Ramos (cell line): ENCODE measurements at regions not wholly inside any gene's neighbourhood (a gene's known extent, or its start where the extent isn't known, plus 50 kb on each side); places are given as distances from the start of the nearest gene placed in this dataset.
"Not testable (repeated sequence)": the region's sequence is repeated elsewhere in the genome, so short reads cannot be mapped to it uniquely, and the experiment has no call there.

ENCODE experiments used
- in situ Hi-C: fragments of 300-500 bp; cut with MboI; formaldehyde crosslinking; loops from one replicate; pipeline ENCODE4 v1.14.3; 2022; ENCODE audit warnings: low sequenced_read_pairs; ENCODE audit not compliant: unreplicated experiment

DNA sequence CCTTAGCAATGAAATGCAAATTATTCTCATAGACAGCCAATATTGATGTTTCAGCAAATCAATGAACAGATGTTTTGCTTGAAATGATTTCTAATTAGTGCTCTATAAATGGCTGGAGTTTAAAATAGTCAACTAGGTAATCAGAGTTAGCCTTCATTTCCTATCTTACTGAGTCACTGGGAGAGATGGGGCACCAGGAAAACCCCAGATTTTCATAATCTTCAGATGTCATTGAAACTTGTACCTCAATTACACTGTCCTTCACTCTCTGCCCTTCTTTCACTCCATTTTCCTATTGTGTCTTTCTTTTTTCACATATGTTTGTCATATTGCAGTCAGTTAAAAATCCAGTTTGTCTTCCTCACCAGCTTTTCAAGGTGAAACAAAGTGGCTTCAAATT, 92.7 kb downstream of the C12orf75 start:
- in situ Hi-C loops: no loop called here

DNA sequence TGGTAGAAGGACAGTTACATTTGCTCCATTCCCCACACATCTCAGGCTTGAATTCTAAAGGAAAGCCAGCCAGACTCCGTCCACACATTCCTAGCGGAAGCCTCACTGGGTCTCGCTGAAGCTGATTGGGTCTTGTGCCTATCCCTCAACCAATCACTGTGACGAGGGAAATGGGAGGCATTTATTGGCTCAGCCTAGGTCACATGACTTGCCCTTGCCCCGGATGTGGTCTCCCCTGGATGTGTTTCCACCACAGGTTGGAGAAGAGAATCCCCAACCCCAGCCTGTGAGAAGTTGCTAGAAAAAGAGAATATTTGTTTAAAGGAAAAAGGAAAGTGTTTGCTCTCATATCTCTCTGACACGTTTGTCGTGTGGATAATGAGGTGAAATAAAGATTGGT, 93.4 kb downstream of the C12orf75 start:
- in situ Hi-C loops: no loop called here

DNA sequence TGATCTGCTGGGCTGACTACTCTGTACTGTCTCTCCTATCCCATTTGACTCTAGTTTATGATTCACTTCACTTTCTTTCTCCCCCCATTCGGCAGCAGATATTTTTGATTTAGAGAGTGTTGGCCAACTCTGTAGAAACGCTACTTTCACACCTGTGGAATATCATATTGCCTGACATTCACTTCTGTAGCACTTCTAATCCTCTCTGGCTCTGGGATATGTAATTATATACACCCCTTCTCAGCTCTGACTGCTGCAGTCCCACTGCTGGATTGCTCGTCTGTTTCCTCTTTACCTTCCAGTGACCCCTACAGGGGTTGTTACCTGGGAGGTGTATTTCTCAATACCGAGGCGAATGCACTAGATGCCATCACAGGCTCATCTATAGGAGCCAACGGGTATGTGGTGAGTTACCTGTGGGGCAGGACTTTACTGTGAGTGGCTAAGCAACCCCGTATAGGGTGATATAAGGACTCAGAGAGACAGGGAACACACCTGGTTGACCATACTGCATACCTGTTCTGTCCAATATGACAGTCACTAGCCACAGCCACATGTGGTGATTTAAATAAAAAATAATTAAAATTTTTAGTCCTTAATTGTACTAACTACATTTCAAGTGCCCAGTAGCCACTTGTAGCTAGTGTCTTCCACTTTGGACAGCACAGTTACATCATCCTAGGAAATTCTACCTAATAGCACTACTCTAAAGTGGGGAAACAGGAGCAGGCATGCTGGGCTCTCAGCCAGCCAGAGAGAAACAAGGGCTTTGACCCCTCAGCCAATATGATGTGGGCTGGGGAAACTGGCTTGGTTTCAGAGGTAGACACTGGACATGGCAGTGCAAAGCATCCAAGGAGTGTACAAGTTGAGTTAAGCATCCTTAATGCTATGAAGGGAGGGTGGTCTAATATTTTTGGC, 95.0 kb downstream of the C12orf75 start:
- in situ Hi-C loops: no loop called here

DNA sequence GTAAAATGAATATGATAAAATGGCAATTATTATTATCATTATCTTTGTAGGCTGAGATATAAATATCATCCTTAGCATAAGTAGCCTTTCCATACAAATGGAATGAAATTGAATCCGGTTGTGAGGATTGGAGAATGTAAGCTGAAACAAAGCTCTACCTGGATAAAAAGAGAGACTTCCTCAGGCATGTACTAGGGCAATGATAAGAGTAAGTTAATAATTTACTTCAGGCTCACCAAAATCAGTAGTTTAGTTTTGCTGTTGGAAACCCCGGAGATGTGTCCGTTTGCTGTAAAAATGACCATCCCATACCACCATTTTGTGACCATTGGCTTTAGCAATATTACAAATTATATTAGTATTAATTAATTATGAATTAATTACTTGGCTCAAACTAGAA, 96.3 kb downstream of the C12orf75 start:
- in situ Hi-C loops: no loop called here

DNA sequence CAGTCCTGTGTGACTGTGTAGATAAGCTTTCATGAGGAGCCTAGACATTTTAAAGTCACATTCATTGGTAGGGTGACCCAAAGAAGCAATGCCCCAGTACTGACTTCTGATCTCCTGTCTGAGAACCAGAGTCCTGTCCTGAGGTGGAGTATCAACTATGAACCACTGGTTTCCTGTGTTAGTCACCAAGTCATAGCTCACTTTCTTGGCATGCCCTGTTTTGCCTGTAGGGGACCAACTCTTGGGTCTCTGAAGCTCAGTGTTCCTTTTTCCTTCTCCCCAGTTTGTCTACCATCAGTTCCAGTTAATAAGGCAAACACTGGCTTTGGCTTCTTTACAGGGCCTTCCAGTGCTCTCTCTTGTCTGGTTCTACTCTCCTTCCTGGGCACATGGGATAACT, 97.4 kb downstream of the C12orf75 start:
- in situ Hi-C loops: no loop called here

DNA sequence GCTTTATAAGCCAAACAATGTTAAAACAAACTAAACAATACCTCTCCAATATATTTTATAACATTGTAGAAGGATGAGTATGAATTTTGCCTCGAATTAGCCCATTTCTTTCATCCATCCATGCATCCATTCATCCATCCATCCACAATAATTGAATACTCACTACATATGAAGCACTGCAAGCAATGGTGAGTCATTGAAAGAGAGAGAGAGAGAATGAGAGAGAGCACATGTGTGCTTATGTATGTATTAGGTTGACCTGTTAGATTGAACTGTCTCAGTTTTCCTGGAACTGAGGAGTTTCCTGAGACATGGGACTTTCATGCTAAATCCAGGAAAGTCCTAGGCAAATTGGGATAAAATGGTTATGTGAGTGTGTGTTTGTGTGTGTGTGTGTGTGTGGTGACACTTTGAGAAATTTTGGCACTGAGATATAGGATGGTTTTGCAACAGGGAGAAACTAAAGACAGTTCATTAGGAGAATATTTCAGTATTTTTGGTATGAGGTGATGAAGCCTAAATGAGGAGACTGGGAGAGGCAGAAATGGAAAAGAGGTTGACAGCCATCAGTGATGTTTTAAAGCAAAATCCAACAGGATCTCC, 98.4 kb downstream of the C12orf75 start:
- in situ Hi-C loops: no loop called here

DNA sequence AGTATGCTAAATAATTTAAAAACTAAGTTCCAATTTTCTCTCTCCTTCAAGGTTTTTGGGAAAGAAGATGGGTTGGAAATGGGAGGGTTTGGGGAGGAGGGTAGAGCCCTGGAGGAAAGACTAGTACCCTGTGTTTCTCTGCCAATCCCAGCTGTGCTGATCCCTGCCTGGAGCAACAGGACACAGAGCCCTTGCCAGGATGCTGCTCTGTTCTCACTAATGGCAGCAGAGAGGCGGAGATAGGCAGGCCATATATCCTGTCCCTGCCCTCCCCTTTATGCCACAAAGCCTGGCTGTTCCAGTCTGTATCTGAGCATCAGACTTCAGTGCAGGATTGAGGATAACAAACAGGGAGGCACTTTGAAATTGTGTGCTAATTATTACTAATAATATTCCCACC, 99.0 kb downstream of the C12orf75 start:
- in situ Hi-C loops: no loop called here

DNA sequence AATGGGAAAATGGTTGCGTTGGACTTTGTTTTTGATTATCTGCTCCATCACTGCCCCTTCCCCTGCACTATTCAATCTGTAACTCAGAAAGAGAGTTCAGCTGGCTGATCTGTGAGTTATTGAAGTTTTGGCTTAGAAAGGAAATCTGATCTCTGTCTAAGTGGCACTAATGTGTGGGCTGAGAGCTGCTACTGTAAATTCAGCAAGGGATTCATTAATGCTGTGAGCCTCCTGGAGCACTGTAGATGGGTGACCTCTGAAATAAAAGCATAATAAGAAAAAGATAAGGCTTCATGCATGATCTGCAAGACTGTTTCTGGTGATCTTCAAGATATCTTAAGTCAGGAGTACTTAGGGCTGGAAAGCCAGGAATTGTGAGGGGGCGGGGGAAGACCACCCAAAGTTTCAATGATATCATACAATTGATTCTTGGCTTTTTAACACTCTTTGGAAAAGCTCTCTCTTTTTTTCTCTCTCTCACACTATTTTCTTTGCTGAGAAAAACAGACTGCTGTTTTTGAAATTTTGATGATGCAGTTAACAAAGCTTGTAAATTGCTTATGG, 101.1 kb downstream of the C12orf75 start:
- in situ Hi-C loops: no loop called here

DNA sequence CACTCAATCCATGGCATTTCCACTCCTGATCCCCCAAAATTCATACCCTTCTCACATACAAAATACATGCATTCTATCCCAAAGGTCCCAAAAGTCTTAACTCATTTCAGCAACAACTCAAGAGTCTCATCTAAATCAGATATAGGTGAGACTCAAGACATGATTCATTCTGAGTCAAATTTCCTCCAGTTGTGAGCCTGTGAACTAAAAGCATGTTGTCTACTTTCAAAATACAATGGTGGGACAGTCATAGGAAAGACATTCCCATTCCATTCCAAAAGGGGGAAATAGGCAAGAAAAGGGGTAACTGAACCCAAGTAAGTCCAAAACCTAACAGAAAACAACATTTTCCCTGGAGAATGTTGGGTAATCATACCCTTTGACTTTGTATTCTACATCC, 103.3 kb downstream of the C12orf75 start:
- in situ Hi-C loops: no loop called here

DNA sequence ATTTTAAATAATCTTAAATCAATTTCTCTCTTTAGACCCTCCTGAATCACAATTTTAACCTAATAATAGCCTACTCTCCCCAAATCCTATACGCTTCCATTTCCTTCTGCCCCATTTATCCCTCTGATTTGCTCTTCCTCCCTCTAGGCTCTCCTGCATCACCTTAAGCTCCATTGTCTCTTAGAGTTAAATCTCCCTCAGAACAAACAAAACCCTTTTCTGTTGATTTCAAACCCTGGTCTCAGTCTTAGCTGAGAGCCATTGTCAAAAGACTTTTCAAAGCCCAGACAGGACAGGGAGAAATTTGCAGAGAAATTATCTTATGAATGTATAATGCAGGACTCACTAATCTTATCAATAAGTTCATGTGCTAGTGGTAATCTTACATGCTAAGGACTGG, 106.1 kb downstream of the C12orf75 start:
- in situ Hi-C loops: no loop called here

DNA sequence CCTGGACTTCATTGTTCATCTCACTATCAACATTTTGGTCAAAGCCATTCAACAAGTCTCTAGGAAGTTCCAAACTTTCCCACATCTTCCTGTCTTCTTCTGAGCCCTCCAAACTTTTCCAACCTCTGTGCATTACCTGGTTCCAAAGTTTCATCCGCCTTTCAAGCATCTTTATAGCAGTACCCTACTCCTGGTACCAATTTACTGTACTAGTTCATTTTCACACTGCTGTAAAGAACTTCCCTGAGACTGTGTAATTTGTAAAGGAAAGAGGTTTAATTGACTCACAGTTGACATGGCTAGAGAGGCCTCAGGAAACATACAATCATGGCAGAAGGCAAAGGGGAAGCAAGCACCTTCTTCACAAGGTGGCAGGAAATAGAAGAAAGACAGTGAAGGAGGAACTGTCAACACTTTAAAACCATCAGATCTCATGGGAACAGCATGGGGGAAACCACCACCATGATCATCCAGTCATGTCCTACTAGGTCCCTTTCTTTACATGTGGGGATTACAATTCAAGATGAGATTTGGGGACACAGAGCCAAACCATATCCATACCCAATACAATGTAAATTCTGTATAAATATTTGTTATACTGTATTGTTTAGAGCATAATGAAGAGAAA, 109.7 kb downstream of the C12orf75 start:
- in situ Hi-C loops: no loop called here

DNA sequence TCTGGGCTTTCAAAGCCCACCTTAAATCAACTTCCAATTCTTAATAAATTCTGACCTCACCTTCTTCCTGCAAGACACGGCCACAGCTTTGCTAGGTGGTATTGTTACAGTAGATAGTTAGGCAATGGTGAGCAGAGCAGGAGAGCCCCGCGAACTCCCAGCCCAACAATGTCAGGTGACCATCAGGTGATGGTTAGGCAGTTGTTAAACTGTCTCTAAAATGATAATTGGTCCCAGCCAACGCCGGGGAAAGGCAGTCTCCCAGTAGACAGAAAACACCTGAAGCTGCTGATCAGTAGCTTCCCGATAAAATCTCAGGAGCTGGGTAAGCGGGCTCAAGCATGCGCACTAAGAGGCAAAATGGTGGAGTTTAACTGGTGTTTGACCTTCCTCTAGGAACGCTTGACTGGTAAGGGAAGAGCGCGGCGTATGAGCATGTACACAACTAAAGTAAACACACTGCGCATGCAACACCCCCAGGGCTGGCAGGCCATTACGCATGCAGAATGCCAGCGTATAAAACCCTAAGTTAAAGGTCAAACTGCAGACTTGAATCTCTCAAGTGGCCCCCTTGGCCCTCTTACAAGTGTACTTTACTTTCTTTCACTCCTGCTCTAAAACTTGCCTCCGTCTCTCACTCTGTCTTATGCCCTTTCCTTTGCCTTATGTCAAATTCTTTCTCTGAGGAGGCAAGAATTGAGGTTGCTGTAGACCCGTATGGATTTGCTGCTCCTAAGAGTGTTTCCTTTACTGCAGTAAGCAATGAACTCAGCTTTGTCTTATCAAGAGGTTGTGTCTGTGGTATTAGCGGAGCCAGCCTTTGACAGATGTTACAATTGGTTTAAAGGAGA, 113.5 kb downstream of the C12orf75 start:
- in situ Hi-C loops: no loop called here

DNA sequence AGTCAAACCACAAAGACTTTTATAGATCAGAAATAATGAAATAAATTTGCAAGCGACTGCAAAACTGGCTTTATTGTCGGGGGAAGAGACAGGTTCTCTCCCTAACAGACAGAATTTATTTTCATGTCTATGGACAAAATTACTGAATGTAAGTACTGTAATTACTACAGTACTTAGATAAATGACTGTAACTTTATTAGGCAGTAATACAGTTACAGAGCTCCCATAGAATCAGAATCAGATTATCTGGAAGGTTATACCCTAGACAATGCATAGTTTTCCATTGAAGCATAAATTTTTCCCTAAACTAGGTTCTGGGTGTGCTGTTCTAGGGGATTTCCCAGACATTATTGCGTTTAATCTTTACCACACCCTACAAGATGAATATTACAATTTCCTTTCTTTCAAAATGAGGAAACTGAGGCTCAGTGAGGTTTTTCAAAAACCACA, 114.2 kb downstream of the C12orf75 start:
- in situ Hi-C loops: no loop called here

DNA sequence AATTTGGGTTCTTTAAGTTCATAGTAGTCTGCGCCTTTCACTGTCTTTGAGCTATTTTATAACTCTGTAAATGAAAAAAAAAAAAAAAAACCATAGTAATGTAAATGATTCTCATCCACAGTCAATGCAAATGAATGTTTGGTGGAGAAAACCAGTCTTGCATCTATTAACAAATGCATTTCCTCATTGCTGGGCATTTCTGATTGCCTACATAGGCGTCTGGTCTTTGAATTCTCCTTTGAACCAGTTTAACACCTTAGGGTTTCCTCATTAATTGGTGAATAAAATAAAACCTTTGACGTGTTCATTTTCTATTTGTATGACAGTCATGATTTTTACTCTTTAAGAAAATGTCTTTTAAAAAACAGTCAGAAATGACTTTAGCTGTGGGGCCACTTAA, 114.8 kb downstream of the C12orf75 start:
- in situ Hi-C loops: no loop called here

DNA sequence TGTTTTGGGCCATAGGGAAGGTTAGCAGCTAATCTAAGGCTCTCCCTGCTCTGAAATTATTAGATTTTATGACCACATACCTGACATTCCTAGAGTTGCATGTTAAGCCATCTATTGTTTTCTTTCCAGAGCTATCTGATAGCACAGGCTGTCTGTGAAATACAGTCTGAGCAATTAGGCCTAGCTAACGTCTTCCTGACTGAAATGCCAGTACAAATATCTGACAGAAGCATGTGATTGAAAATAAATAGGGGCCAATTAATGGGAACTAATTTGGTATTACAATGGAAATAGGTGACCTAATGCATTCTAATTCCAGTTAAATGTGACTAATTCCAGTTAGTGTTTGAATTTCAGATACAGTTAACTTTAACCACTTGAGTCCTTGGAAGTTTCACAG, 115.2 kb downstream of the C12orf75 start:
- in situ Hi-C loops: no loop called here

DNA sequence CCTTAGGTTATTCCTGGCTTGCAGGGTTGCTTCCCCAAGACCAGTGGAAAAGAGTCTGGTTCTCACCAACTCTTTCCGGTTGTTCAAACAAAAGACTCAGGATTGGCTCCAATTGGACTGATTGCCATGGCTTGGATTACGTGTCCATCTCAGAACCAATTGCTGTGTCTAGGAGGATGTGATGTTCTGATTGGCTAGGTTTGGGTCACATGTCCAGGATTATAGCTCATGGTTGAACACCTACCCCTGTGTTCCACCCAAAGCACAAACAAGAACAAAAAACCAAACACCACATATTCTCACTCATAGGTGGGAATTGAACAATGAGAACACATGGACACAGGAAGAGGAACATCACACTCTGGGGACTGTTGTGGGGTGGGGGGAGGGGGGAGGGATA, 116.0 kb downstream of the C12orf75 start:
- in situ Hi-C loops: not testable (repeated sequence)

DNA sequence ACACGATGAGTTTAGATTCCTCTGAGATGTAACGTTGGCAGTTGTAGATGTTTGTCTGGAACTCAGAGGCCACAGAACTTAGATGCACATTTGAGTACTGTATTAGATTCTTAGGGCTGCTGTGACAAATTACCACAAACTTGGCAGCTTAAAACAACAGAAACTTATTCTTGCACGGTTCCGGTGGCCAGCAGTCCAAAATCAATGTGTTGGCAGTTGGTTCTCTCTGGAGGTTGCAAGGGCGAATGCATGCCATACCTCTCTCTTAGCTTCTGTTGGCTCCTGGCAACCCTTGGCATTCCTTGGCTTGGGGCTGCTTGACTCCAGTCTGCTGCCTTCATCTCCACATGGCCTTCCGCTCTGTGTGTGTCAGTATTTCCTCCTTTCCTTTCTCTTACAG, 118.9 kb downstream of the C12orf75 start:
- in situ Hi-C loops: no loop called here

DNA sequence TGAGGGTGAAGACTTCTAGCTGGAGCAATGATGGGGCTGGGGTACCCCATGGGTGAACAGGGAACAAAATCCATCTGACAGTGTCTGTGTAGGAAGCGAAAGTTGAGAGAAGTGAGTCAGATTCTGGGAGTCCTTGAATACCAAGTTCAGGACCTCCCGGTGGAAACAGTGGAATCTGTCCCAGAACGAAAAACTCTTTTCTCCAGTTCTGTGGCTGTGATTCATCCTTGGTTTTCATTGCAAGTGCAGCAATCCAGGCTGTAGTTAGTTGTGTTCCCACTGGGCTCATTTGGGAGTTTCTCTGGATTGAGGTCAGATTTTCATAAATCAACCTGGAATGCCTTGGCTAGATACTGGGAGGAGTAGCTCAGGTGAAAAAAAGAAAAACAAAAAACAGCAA, 120.7 kb downstream of the C12orf75 start:
- in situ Hi-C loops: no loop called here

DNA sequence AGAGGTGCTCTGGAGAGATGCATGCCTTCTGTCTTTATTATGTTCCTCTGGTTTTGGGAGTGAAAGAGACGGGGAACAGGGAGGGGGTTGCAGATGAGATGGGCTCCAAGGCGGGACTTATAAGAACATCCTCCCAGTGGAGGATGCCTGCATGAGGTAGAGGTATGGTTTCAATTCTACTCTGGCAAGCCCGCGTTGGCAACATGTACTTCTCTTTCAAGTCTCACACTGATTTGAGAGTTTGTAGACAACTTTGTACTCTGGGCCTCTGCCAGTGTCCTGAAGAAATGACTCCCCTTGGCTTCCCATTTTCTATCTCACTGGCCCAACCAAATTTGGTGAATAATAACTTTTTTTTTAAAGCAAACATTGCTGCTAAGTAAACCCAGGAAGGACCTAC, 121.3 kb downstream of the C12orf75 start:
- in situ Hi-C loops: no loop called here

DNA sequence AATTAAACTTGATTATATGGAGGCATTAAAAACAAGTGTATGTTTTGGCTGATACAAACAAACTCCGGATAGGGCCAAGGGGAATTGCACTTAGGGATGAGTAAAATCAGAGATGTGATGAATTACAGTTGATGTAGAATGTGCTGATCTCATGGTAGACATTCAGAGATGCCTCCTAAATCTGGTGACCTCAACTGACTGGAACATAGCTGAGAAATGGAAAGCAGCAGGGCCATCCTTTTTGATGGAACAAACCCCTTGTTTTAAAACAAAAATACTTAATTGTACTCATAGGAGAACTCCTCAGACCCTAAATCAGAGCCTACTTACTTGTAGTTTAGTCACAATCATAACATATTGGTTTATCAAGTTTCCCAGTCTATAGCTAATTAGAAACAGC, 122.8 kb downstream of the C12orf75 start:
- in situ Hi-C loops: no loop called here
